Uterus (tissue), 3 donors: ENCODE measurements at regions not wholly inside any gene's neighbourhood (a gene's known extent, or its start where the extent isn't known, plus 50 kb on each side); places are given as distances from the start of the nearest gene placed in this dataset.

Experiments used
- DNase-seq, 2 donors: peaks; one replicate each; pipeline ENCODE4 v3.0.0-alpha.2; 2019 to 2020
- H3K27ac ChIP-seq, 2 donors: fragments of 200-600 bp; sonication (generic); 1 replicate in 1 of 2; 2 replicates in 1 of 2; pipeline ENCODE4 v1.5.1; 2016 to 2018
- H3K27me3 ChIP-seq, 2 donors: fragments of 200-600 bp; sonication (generic); one replicate each; pipeline ENCODE4 v1.5.1; 2018 to 2019; ENCODE audit warnings: control low read depth in 1 of 2
- H3K36me3 ChIP-seq, 2 donors: fragments of 200-600 bp; sonication (generic); one replicate each; pipeline ENCODE4 v1.5.1; 2019; ENCODE audit warnings: control low read depth in 1 of 2
- H3K4me1 ChIP-seq, 2 donors: fragments of 200-600 bp; sonication (generic); one replicate each; pipeline ENCODE4 v1.5.1; 2018 to 2019; ENCODE audit warnings: control low read depth in 1 of 2
- H3K4me3 ChIP-seq, 2 donors: fragments of 200-600 bp; sonication (generic); 1 replicate in 1 of 2; 2 replicates in 1 of 2; pipeline ENCODE4 v1.5.1; 2018 to 2019; ENCODE audit warnings: mild to moderate bottlenecking in 1 of 2
- H3K9me3 ChIP-seq, 2 donors: fragments of 200-600 bp; sonication (generic); one replicate each; pipeline ENCODE4 v1.5.1; 2019; ENCODE audit warnings: control low read depth in 1 of 2
- POLR2A ChIP-seq, 2 donors: fragments of 450-650 bp; IDR thresholded peaks; one replicate each; pipeline ENCODE4 v1.6.1; 2016; ENCODE audit warnings: antibody characterized with exemption in 2 of 2, mild to moderate bottlenecking in 1 of 2, moderate library complexity in 1 of 2
- intact Hi-C: fragments of 100-400 bp; cut with DNase I; formaldehyde crosslinking; loops from one replicate; pipeline ENCODE4 v1.15.1; 2023; ENCODE audit warnings: low total_unique reads
- TF ChIP-seq, protein P1 (sequence below), 4 experiments: fragments of 200-600 bp in 2 of 4; fragments of 450-650 bp in 2 of 4; sonication (generic) in 2 of 4; IDR thresholded peaks; one replicate each; pipeline ENCODE4 v1.5.1; 2016 to 2019; ENCODE audit warnings: antibody characterized with exemption in 4 of 4, mild to moderate bottlenecking in 2 of 4, moderate library complexity in 1 of 4
- donor health status: DM: yes; HTN: yes; CAD: no.

DNA sequence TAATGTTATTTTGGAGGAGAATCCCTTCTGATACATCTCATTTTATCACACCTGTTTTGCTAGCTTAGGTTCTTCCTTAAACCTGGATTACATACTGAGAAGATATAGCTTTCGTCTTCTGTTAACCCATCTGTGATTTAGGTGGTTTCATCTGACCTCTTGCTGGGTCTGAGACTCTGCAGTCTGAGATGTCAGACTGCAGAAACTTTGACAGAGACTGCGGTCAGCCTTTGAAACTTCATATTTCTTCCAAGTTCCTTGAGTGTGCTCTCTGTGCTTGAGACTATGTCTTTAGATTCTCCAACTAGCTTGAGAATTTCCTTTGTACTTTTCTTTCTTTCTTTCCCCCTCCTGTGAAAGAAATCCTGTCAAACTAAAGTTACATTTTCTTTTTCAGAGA is 196.4 kb upstream of the MPHOSPH6 start:
- intact Hi-C loops, result no loop called here
- H3K9me3 ChIP-seq, result no peaks in the 10 kb centered on the region
- no peak for TF ChIP-seq POLR2A (IDR thresholded peaks at IDR 0.05)
- TF ChIP-seq, protein P1, sequence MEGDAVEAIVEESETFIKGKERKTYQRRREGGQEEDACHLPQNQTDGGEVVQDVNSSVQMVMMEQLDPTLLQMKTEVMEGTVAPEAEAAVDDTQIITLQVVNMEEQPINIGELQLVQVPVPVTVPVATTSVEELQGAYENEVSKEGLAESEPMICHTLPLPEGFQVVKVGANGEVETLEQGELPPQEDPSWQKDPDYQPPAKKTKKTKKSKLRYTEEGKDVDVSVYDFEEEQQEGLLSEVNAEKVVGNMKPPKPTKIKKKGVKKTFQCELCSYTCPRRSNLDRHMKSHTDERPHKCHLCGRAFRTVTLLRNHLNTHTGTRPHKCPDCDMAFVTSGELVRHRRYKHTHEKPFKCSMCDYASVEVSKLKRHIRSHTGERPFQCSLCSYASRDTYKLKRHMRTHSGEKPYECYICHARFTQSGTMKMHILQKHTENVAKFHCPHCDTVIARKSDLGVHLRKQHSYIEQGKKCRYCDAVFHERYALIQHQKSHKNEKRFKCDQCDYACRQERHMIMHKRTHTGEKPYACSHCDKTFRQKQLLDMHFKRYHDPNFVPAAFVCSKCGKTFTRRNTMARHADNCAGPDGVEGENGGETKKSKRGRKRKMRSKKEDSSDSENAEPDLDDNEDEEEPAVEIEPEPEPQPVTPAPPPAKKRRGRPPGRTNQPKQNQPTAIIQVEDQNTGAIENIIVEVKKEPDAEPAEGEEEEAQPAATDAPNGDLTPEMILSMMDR (IDR thresholded peaks at IDR 0.05), result no peak

DNA sequence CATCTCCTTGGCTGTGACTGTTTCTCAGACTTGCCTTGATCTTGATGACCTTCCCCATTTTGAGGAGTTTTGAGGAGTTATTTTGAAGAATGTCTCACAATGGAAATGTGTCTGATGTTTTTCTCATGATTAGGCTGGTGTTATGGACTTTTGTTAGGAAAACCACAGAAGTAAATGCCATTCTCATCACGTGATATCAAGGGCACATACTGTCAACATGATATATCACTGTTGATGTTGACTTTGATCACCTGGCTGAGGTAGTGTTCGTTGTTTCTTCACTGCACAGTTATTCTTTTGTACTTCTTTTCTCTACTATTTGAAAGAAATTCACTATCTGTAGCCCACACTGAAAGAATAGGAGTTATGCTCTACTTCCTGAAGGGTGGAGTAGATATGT is 194.7 kb upstream of the MPHOSPH6 start:
- TF ChIP-seq POLR2A (IDR thresholded peaks at IDR 0.05), result no peak
- TF ChIP-seq, protein P1 (IDR thresholded peaks at IDR 0.05), result no peak
- Histone ChIP-seq H3K27ac (no peak overlapping the region), H3K9me3 (no peaks in the 10 kb centered on the region), H3K4me3 (no peak overlapping the region), H3K4me1 (no peaks in the 10 kb centered on the region), H3K27me3 (no peaks in the 10 kb centered on the region), H3K36me3 (no peaks in the 10 kb centered on the region)
- intact Hi-C loops, result no loop called here
- DNase-seq, result no peak

More for the DNA sequence above, 196.4 kb upstream of the MPHOSPH6 start:
- H3K4me3 ChIP-seq, result no peak overlapping the region
- no peaks in the 10 kb centered on the region for H3K36me3 ChIP-seq
- no peaks in the 10 kb centered on the region for H3K4me1 ChIP-seq
- no peak overlapping the region for H3K27ac ChIP-seq
- no peak for DNase-seq
- no peaks in the 10 kb centered on the region for H3K27me3 ChIP-seq

GRCh38 chr16:82363026-82363816 is 193.2 kb upstream of the MPHOSPH6 start:
- no peak for DNase-seq
- Histone ChIP-seq H3K27me3 (no peaks in the 10 kb centered on the region), H3K9me3 (no peaks in the 10 kb centered on the region), H3K4me1 (no peaks in the 10 kb centered on the region), H3K27ac (no peak overlapping the region), H3K36me3 (no peaks in the 10 kb centered on the region), H3K4me3 (no peak overlapping the region)
- intact Hi-C loops, result no loop called here
- TF ChIP-seq, protein P1 (IDR thresholded peaks at IDR 0.05), result no peak
- no peak for TF ChIP-seq POLR2A (IDR thresholded peaks at IDR 0.05)

GRCh38 chr16:82361885-82362284 is 191.9 kb upstream of the MPHOSPH6 start:
- no peaks in the 10 kb centered on the region for H3K36me3 ChIP-seq
- TF ChIP-seq, protein P1 (IDR thresholded peaks at IDR 0.05), result no peak
- TF ChIP-seq POLR2A (IDR thresholded peaks at IDR 0.05), result no peak
- no peaks in the 10 kb centered on the region for H3K9me3 ChIP-seq
- intact Hi-C loops, result no loop called here
- H3K4me3 ChIP-seq, result no peak overlapping the region
- no peaks in the 10 kb centered on the region for H3K4me1 ChIP-seq
- H3K27ac ChIP-seq, result no peak overlapping the region
- no peak for DNase-seq
- no peaks in the 10 kb centered on the region for H3K27me3 ChIP-seq

DNA sequence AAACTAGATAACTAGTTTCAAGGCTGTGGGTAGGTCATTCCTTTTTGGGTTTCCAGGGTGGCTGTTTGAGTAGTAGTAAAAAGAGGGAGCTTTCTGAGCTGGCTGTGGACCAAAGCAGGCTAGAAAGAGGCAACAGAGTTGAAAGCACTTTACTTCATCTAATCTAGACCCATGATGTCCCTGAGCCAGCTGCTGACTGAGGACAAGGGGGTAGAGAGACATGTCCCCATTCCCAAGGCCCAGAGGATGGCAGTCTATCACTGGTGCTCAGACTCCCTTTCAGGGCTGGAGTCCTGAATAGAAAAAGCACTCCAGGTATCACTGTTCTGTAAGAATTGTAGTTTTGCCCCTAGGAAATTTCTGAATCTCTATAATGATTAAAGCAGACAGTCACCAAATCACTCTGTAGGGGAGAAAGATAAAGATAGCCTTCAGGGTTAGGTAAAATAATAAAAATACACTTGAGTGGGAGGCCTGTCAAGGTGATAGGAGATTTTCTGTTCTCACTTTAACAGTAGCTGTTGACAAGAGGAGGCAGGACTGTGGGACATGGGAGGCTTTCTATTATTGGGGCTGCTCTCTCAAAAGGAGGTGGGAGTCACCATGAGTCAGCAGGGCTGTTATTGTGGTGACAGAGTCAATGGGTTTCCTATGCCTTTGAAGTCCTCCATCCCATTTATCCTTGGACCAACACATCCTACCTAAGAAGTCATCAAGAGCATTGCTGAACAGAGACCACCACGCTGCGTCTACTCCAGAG is 190.2 kb upstream of the MPHOSPH6 start:
- no peaks in the 10 kb centered on the region for H3K36me3 ChIP-seq
- H3K27me3 ChIP-seq, result peaks cover 0 to 2% of the 10 kb centered on the region in 2 donors
- no peak for DNase-seq
- H3K4me1 ChIP-seq, result no peaks in the 10 kb centered on the region
- no peaks in the 10 kb centered on the region for H3K9me3 ChIP-seq
- H3K27ac ChIP-seq, result no peak overlapping the region
- no peak overlapping the region for H3K4me3 ChIP-seq
- intact Hi-C loops, result no loop called here
- no peak for TF ChIP-seq POLR2A (IDR thresholded peaks at IDR 0.05)
- TF ChIP-seq, protein P1 (IDR thresholded peaks at IDR 0.05), result no peak
